ENCODE measurements at regions not wholly inside any gene's neighbourhood (a gene's known extent, or its start where the extent isn't known, plus 50 kb on each side); places are given as distances from the start of the nearest gene placed in this dataset.

GRCh38 chr18:60975420-60975819, 357.8 kb upstream of the CDH20 start:
- H3K4me1 Mint-ChIP-seq, result no peaks in the 10 kb centered on the region
- no peaks in the 10 kb centered on the region for H3K36me3 Mint-ChIP-seq
- ATAC-seq, result no peak
- H3K27me3 Mint-ChIP-seq, result no peaks in the 10 kb centered on the region
- H3K27ac Mint-ChIP-seq, result no peak overlapping the region
- peaks cover 3% of the 10 kb centered on the region for H3K9me3 Mint-ChIP-seq
- H3K4me3 Mint-ChIP-seq, result no peak overlapping the region

- no peaks in the 10 kb centered on the region for H3K4me1 Mint-ChIP-seq
These were observed 356.3 kb upstream of the CDH20 start for GRCh38 chr18:60976976-60977375.

DNA sequence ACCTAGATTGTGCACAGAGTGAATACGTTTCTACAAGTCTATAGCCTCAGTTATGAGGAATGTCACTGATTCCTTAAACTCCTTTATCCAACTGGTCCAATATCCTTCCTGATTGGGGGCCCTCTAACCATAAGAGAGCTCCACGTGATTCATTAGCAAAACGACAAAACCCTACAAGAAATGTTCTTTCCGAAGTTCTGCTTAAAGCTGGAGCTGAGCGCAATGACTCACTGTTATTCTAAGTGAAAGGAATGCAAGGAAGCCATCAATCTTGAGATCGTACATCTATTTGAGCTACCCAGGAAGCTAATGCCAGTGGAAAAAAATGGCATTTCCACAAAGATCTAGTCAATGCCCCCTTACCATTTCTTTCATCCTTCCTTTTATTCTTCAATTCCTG, 354.9 kb upstream of the CDH20 start:
- Mint-ChIP-seq H3K27ac (no peak overlapping the region), H3K4me3 (no peak overlapping the region), H3K9me3 (peaks cover 3% of the 10 kb centered on the region), H3K27me3 (no peaks in the 10 kb centered on the region), H3K36me3 (no peaks in the 10 kb centered on the region), H3K4me1 (no peaks in the 10 kb centered on the region)
- ATAC-seq, result no peak

More at GRCh38 chr18:60976976-60977375, 356.3 kb upstream of the CDH20 start:
- Mint-ChIP-seq H3K36me3 (no peaks in the 10 kb centered on the region), H3K27ac (no peak overlapping the region), H3K27me3 (no peaks in the 10 kb centered on the region), H3K9me3 (peaks cover 3% of the 10 kb centered on the region), H3K4me3 (no peak overlapping the region)
- no peak for ATAC-seq

DNA sequence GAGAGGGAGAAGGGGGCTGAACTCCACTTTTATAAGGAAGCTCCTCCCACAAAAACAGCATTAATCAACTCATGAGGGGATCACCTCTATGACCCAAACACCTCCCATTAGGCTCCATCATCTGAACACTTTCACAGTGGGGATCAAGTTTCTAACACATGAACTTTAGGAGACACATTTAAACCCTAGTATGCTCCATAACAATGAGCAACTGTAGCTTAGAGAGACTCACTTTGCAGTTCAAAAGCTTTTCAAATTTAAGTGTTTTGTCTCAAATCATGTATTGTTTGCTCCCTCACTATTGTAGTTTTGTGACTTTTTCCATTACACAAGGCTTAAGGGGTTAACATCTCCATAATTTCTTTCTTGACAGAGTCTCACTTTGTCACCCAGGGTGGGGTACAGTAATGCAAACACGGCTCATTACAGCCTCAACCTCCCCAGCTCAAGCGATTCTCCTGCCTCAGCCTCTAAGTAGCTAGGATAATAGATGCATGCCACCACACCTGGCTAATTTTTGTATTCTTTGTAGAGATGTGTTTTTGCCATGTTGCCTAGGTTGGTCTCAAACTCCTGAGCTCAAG, 352.7 kb upstream of the CDH20 start:
- Mint-ChIP-seq H3K9me3 (peaks cover 3% of the 10 kb centered on the region), H3K27me3 (no peaks in the 10 kb centered on the region), H3K4me1 (no peaks in the 10 kb centered on the region), H3K27ac (no peak overlapping the region), H3K4me3 (no peak overlapping the region), H3K36me3 (no peaks in the 10 kb centered on the region)
- no peak for ATAC-seq

DNA sequence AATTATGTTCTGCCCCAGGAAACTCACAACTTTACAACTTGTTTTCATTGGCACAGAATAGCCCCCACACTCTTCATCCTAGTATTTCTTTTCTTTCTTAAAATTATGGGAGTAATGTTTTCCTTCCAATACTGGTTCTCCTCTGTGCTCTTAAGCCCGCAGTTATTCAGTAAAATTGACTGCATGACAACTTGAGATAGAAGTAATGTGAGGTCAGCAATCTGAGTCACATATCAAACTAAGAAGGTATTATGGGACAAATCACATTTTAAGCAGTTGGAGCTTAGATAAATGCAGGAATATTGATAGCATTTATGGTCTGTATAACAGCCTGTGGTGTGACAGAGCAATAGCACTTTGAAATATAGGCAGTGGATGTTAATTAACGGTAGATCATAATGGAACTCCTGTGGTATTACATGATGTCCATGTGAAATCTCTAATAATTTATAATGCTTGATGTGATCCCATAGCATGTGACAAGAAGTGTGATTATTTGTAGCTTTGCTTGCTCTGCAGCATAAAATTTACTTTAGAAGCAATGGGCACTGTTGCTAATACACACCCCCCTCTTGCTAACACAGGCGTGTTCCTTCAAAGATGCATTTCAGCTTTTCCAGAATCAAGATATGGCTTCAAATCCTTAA, 351.4 kb upstream of the CDH20 start:
- Mint-ChIP-seq H3K36me3 (no peaks in the 10 kb centered on the region), H3K4me1 (no peaks in the 10 kb centered on the region), H3K4me3 (no peak overlapping the region), H3K27ac (no peak overlapping the region), H3K27me3 (no peaks in the 10 kb centered on the region), H3K9me3 (peaks cover 7% of the 10 kb centered on the region)
- no peak for ATAC-seq

GRCh38 chr18:60982329-60982695, 350.9 kb upstream of the CDH20 start:
- ATAC-seq, result no peak
- Mint-ChIP-seq H3K4me3 (no peak overlapping the region), H3K36me3 (no peaks in the 10 kb centered on the region), H3K27me3 (no peaks in the 10 kb centered on the region), H3K9me3 (peaks cover 7% of the 10 kb centered on the region), H3K4me1 (no peaks in the 10 kb centered on the region), H3K27ac (no peak overlapping the region)

- Mint-ChIP-seq H3K9me3 (peaks cover 3% of the 10 kb centered on the region), H3K36me3 (no peaks in the 10 kb centered on the region), H3K4me3 (no peak overlapping the region), H3K27me3 (no peaks in the 10 kb centered on the region), H3K27ac (no peak overlapping the region), H3K4me1 (no peaks in the 10 kb centered on the region)
- no peak for ATAC-seq
These were observed 350.3 kb upstream of the CDH20 start for GRCh38 chr18:60982928-60983327.

DNA sequence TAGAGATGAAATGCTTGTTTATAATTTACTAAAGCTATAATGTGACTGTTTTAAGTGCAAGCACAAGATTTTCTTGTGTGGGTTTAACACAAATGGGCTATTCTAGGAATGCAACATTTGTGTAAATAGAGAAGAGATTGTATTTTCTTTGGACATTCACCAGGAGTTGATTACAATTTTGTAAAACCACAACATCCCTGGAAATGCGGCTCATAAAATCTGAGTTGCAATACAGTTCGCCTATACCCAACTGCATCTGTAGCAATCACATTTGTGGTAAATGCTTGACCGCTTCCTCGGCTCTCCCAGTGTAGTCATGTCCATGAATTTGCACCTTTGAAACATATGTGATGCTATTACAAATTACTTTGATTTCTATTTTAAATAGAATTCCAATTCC, 348.7 kb upstream of the CDH20 start:
- H3K9me3 Mint-ChIP-seq, result peaks cover 3% of the 10 kb centered on the region
- H3K36me3 Mint-ChIP-seq, result no peaks in the 10 kb centered on the region
- H3K4me3 Mint-ChIP-seq, result no peak overlapping the region
- no peaks in the 10 kb centered on the region for H3K27me3 Mint-ChIP-seq
- no peak overlapping the region for H3K27ac Mint-ChIP-seq
- H3K4me1 Mint-ChIP-seq, result no peaks in the 10 kb centered on the region
- ATAC-seq, result no peak

DNA sequence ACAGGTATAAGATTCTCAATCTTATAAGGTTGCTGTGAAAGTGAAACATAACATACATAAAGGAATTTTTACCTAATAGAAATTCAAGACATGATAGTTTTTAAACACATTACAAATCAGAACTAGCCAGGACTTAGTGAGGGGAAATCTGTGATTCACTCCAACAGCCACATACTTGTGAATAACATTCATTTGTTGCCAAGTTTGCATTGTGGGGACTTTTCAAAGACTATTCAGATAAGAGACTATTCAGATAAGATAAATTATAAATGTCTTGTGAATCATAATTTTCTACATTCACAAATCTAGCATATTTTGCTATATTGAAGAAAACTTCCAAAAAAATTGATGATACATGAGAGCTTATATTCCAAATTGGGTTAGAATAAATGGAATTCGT, 345.3 kb upstream of the CDH20 start:
- H3K9me3 Mint-ChIP-seq, result peaks cover 3% of the 10 kb centered on the region
- H3K27me3 Mint-ChIP-seq, result no peaks in the 10 kb centered on the region
- no peak overlapping the region for H3K4me3 Mint-ChIP-seq
- H3K27ac Mint-ChIP-seq, result no peak overlapping the region
- no peak for ATAC-seq
- H3K4me1 Mint-ChIP-seq, result no peaks in the 10 kb centered on the region
- H3K36me3 Mint-ChIP-seq, result no peaks in the 10 kb centered on the region

DNA sequence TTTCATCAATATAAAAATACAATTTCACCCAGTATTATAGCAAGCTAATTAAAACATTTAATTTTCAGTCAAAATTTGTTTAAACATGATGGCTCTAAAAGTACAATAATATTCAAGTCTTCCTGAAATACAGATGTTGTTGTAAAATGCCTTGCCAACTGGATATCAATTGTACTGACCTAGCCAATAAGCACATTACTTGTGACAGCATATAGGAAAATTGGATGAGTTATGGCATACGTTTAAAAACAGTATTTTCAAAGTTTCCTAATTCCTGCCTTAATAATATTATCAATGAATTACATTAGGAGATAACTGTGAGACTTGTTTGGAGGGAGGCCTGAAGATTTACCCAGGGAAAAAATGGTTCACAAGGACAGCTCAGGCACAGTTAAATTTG, 336.9 kb upstream of the CDH20 start:
- Mint-ChIP-seq H3K27me3 (no peaks in the 10 kb centered on the region), H3K4me1 (no peaks in the 10 kb centered on the region)
- no peak for ATAC-seq

DNA sequence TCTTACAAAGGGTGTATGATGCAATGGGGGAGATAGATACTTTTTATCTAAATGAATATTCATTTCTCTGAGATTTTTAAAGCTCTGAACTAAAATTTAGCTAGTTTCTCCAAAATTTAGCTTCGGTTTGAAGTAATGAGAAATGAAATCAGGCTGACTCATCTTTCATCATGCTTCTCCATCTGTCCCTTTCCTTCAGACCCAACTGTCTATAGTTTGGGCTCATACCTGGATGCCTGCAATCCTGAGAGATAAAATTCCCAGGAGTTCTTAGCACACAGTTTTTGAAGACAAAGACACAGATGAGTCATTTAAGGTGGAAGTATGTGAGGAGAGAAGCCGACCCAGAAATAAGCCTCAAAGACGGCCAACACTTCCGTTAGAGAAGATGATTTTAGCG, 336.4 kb upstream of the CDH20 start:
- Mint-ChIP-seq H3K9me3 (no peaks in the 10 kb centered on the region), H3K27me3 (no peaks in the 10 kb centered on the region), H3K4me3 (no peak overlapping the region), H3K27ac (no peak overlapping the region), H3K4me1 (no peaks in the 10 kb centered on the region), H3K36me3 (no peaks in the 10 kb centered on the region)
- ATAC-seq, result no peak

More for the DNA sequence above, 336.9 kb upstream of the CDH20 start:
- H3K4me3 Mint-ChIP-seq, result no peak overlapping the region
- H3K36me3 Mint-ChIP-seq, result no peaks in the 10 kb centered on the region
- H3K9me3 Mint-ChIP-seq, result no peaks in the 10 kb centered on the region
- H3K27ac Mint-ChIP-seq, result no peak overlapping the region

- Mint-ChIP-seq H3K4me3 (no peak overlapping the region), H3K27ac (no peak overlapping the region)
These were observed 332.1 kb upstream of the CDH20 start for GRCh38 chr18:61001138-61001537.

GRCh38 chr18:61006687-61007224, 326.5 kb upstream of the CDH20 start:
- H3K27me3 Mint-ChIP-seq, result no peaks in the 10 kb centered on the region
- peaks cover 3% of the 10 kb centered on the region for H3K9me3 Mint-ChIP-seq
- H3K4me1 Mint-ChIP-seq, result no peaks in the 10 kb centered on the region
- no peak overlapping the region for H3K4me3 Mint-ChIP-seq
- ATAC-seq, result no peak
- H3K27ac Mint-ChIP-seq, result no peak overlapping the region
- no peaks in the 10 kb centered on the region for H3K36me3 Mint-ChIP-seq

More at GRCh38 chr18:61001138-61001537, 332.1 kb upstream of the CDH20 start:
- no peaks in the 10 kb centered on the region for H3K9me3 Mint-ChIP-seq
- ATAC-seq, result no peak
- no peaks in the 10 kb centered on the region for H3K27me3 Mint-ChIP-seq
- no peaks in the 10 kb centered on the region for H3K36me3 Mint-ChIP-seq
- H3K4me1 Mint-ChIP-seq, result no peaks in the 10 kb centered on the region

- Mint-ChIP-seq H3K27ac (no peak overlapping the region), H3K4me1 (no peaks in the 10 kb centered on the region), H3K9me3 (peaks cover 4% of the 10 kb centered on the region), H3K27me3 (no peaks in the 10 kb centered on the region), H3K36me3 (no peaks in the 10 kb centered on the region), H3K4me3 (no peak overlapping the region)
- ATAC-seq, result no peak
These were observed 313.6 kb upstream of the CDH20 start for GRCh38 chr18:61019338-61020301.

DNA sequence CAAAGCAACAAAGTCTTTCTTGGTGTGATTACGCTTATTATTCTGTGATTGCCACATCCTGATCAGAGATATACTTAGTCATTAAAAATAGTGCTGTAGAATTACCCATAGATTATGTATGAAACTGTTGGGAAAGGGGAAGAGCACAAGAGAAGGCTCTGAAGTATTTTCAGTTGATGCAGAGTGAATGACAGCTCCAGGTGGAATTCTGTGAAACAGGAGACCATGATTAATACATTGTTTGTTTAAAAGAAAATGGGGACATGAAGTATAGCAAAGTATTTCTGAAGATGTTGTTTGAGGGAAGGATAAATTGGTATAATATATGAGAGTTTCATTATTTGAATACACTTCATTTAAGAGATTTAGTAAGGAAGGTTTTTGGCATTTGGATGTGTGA, 307.6 kb upstream of the CDH20 start:
- H3K4me1 Mint-ChIP-seq, result no peaks in the 10 kb centered on the region
- peaks cover 6% of the 10 kb centered on the region for H3K9me3 Mint-ChIP-seq
- H3K27ac Mint-ChIP-seq, result no peak overlapping the region
- no peaks in the 10 kb centered on the region for H3K27me3 Mint-ChIP-seq
- no peak overlapping the region for H3K4me3 Mint-ChIP-seq
- ATAC-seq, result no peak
- H3K36me3 Mint-ChIP-seq, result no peaks in the 10 kb centered on the region

Data from stimulated activated memory B cell treated with anti-CD40 and anti-IgM and Interleukin-4, amounts not matched to agents 10 μg/mL and 1 μg/mL and 100 μg/mL, for 72 hours (primary cell).